Spleen (tissue), 7 donors: ENCODE measurements at regions not wholly inside any gene's neighbourhood (a gene's known extent, or its start where the extent isn't known, plus 50 kb on each side); places are given as distances from the start of the nearest gene placed in this dataset.

Source experiments
- POLR2A ChIP-seq, 3 donors: fragments of 450-650 bp; IDR thresholded peaks; one replicate each; pipeline ENCODE4 v1.5.1; 2017; ENCODE audit warnings: antibody characterized with exemption in 3 of 3, mild to moderate bottlenecking in 1 of 3
- TF ChIP-seq, protein P1 (sequence below), 11 experiments: fragments of 200-600 bp in 7 of 11; fragments of 450-650 bp in 4 of 11; sonication (generic) in 4 of 11; IDR thresholded peaks in 8 of 11; conservative IDR thresholded peaks in 3 of 11; 1 replicate in 7 of 11; 2 replicates in 4 of 11; pipeline versions ENCODE4 v1.4.0 to v1.8.0; 2016 to 2021; ENCODE audit warnings: antibody characterized with exemption in 11 of 11, inconsistent platforms in 4 of 11, mild to moderate bottlenecking in 1 of 11
- donor health status: DM: no; HTN: no; CAD: no; lungs with moderate emphysema.
- donor health status: DM: no; HTN: no; CAD: no.
- donor health status: DM: no; HTN: no; CAD: no.

DNA sequence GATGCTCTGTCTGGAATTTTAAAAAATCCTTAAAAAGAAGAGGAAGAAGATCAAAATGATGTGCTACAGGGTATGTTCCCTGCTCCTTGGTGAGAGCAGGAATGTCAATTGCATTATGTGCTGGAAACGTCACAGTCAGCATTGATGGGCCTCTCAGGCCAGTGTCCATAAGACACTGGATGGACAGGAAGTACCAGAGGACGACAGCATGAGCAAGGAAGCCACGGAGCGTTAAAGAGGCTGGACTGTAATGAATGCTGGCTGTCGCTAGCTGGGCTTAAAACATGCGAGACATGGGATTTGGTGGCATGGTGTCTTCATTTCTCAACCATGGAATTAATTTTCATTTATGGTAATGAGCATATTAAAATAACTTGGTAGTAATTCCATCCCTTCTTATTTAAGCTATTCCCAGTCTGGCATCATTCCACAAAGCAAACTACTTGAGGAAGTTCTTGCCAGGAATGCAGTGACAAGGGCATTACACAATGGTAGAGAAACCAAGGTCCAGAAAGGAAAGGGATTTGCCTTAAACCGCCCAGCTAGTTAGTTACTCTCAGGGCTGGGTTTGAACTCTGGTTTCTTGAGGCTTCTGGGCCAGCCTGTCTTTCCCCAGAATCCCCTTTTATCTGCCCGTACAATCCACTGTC lies 166.6 kb upstream of the SOX4 start:
- TF ChIP-seq POLR2A (IDR thresholded peaks at IDR 0.05) = no peak
- TF ChIP-seq, protein P1, sequence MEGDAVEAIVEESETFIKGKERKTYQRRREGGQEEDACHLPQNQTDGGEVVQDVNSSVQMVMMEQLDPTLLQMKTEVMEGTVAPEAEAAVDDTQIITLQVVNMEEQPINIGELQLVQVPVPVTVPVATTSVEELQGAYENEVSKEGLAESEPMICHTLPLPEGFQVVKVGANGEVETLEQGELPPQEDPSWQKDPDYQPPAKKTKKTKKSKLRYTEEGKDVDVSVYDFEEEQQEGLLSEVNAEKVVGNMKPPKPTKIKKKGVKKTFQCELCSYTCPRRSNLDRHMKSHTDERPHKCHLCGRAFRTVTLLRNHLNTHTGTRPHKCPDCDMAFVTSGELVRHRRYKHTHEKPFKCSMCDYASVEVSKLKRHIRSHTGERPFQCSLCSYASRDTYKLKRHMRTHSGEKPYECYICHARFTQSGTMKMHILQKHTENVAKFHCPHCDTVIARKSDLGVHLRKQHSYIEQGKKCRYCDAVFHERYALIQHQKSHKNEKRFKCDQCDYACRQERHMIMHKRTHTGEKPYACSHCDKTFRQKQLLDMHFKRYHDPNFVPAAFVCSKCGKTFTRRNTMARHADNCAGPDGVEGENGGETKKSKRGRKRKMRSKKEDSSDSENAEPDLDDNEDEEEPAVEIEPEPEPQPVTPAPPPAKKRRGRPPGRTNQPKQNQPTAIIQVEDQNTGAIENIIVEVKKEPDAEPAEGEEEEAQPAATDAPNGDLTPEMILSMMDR (IDR thresholded peaks at IDR 0.05 in 8 of 11, conservative IDR thresholded peaks at IDR 0.05 in 3 of 11) = no peak
